GM19395 (cell line): ENCODE measurements at regions not wholly inside any gene's neighbourhood (a gene's known extent, or its start where the extent isn't known, plus 50 kb on each side); places are given as distances from the start of the nearest gene placed in this dataset.
A peak's percentile ranks its signal among the peaks of the same experiment; 100 is the strongest.

Experiments used
- ATAC-seq: cut with Tn5 transposase; IDR thresholded peaks from one replicate; pipeline ENCODE4 v1.9.1; 2021; ENCODE audit warnings: mild to moderate bottlenecking, moderate library complexity; ENCODE audit not compliant: unreplicated experiment

GRCh38 chr6:44062771-44063560 lies 64.3 kb downstream of the MRPL14 start:
- no peak for ATAC-seq

GRCh38 chr6:44062105-44062770 lies 65.0 kb downstream of the MRPL14 start:
- no peak for ATAC-seq

GRCh38 chr6:44061375-44062104 lies 65.7 kb downstream of the MRPL14 start:
- no peak for ATAC-seq

- ATAC-seq, result no peak
These were observed 66.5 kb downstream of the MRPL14 start for GRCh38 chr6:44060612-44061374.

GRCh38 chr6:44059359-44060346 lies 67.6 kb downstream of the MRPL14 start:
- peak; percentile 12 for ATAC-seq

- ATAC-seq, result peak; percentile 72
These were observed 68.5 kb downstream of the MRPL14 start for GRCh38 chr6:44058617-44059358.

- ATAC-seq, result no peak
These were observed 69.2 kb downstream of the MRPL14 start for GRCh38 chr6:44057931-44058616.

GRCh38 chr6:44057238-44057930 lies 69.9 kb downstream of the MRPL14 start:
- no peak for ATAC-seq

GRCh38 chr6:44056392-44057237 lies 70.6 kb downstream of the MRPL14 start:
- no peak for ATAC-seq

- no peak for ATAC-seq
These were observed 72.3 kb downstream of the MRPL14 start for GRCh38 chr6:44054721-44055559.

GRCh38 chr6:44053760-44054556 lies 73.3 kb downstream of the MRPL14 start:
- ATAC-seq, result no peak

- no peak for ATAC-seq
These were observed 74.0 kb downstream of the MRPL14 start for GRCh38 chr6:44053106-44053756.

GRCh38 chr6:44052419-44053023 lies 74.7 kb downstream of the MRPL14 start:
- no peak for ATAC-seq

GRCh38 chr6:44051515-44051914 lies 75.7 kb downstream of the MRPL14 start:
- no peak for ATAC-seq
